NT2/D1 (cell line): ENCODE measurements at regions not wholly inside any gene's neighbourhood (a gene's known extent, or its start where the extent isn't known, plus 50 kb on each side); places are given as distances from the start of the nearest gene placed in this dataset.

Experiments
- SUZ12 ChIP-seq: IDR thresholded peaks from 2 replicates; pipeline ENCODE4 v1.6.1; 2011; ENCODE audit not compliant: insufficient read length, insufficient read depth; ENCODE audit errors: extremely low read depth
- YY1 ChIP-seq: IDR thresholded peaks from 2 replicates; pipeline ENCODE4 v1.6.1; 2011; ENCODE audit not compliant: insufficient read length, insufficient read depth
- ZNF274 ChIP-seq: IDR thresholded peaks from 2 replicates; pipeline ENCODE4 v1.6.1; 2011; ENCODE audit warnings: mild to moderate bottlenecking, low read depth, low read length

DNA sequence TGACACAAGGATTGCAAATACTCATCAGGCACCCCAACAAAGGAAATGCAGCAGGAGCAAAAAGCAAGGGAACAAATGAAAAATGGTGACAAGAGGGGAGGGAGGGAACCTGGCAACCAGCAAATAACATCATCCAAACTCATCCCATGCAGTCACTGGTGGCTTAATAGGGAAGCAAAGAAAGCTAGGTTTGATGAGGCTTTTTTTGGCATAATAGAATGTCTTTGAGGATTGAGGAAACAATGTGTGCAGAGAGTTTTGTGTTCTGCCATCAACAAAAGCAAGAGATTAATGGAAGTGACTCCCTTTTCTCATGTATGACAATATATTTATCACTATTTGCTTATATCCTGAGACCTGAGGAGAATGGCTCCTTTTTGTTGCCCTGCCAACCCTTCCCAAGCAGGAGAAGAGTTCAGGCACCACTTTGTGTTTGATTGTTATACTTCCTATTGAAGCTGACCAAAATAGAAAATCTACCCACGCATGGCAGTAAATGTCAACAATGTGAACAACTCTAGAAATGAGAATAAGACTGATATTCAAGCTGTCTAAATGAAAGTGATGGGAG is 375.7 kb downstream of the CAAP1 start:
- no peak for TF ChIP-seq YY1
- no peak for TF ChIP-seq SUZ12
- no peak for TF ChIP-seq ZNF274
